GM19238 (cell line): ENCODE measurements at regions not wholly inside any gene's neighbourhood (a gene's known extent, or its start where the extent isn't known, plus 50 kb on each side); places are given as distances from the start of the nearest gene placed in this dataset.

Source experiments
- DNase-seq: peaks from one replicate; pipeline ENCODE4 v3.0.0; 2011; ENCODE audit warnings: low spot score; ENCODE audit not compliant: insufficient read length

- DNase-seq = no peak
Observed at GRCh38 chr11:82384308-82384707, 349.4 kb downstream of the FAM181B start.

- DNase-seq = no peak
Observed at GRCh38 chr11:82373781-82374542, 359.7 kb downstream of the FAM181B start.

GRCh38 chr11:82365351-82365750 lies 368.3 kb downstream of the FAM181B start:
- DNase-seq = no peak

GRCh38 chr11:82356316-82356715 lies 377.3 kb downstream of the FAM181B start:
- no peak for DNase-seq

- DNase-seq = no peak
Observed at GRCh38 chr11:82355313-82355823, 378.3 kb downstream of the FAM181B start.

GRCh38 chr11:82326853-82327252 lies 406.8 kb downstream of the FAM181B start:
- DNase-seq = no peak

GRCh38 chr11:82321206-82321605 lies 412.5 kb downstream of the FAM181B start:
- no peak for DNase-seq

- DNase-seq = no peak
Observed at GRCh38 chr11:82315093-82315492, 418.6 kb downstream of the FAM181B start.

GRCh38 chr11:82308979-82309378 lies 424.7 kb downstream of the FAM181B start:
- DNase-seq = no peak

GRCh38 chr11:82305123-82305522 lies 428.5 kb downstream of the FAM181B start:
- DNase-seq = no peak

GRCh38 chr11:82303671-82304070 lies 430.0 kb downstream of the FAM181B start:
- no peak for DNase-seq

- DNase-seq = no peak
Observed at GRCh38 chr11:82288471-82288870, 445.2 kb downstream of the FAM181B start.

- DNase-seq = no peak
Observed at GRCh38 chr11:82270870-82271269, 462.8 kb downstream of the FAM181B start.

GRCh38 chr11:82268627-82269026 lies 465.0 kb downstream of the FAM181B start:
- DNase-seq = no peak

GRCh38 chr11:82267186-82267585 lies 466.5 kb downstream of the FAM181B start:
- no peak for DNase-seq

- DNase-seq = no peak
Observed at GRCh38 chr11:82261367-82261766, 472.3 kb downstream of the FAM181B start.

GRCh38 chr11:82250047-82250446 lies 483.6 kb downstream of the FAM181B start:
- no peak for DNase-seq

- no peak for DNase-seq
Observed at GRCh38 chr11:82246926-82247325, 486.7 kb downstream of the FAM181B start.

- no peak for DNase-seq
Observed at GRCh38 chr11:82239498-82239897, 494.2 kb downstream of the FAM181B start.

GRCh38 chr11:82234256-82234655 lies 499.4 kb downstream of the FAM181B start:
- DNase-seq = no peak

- DNase-seq = no peak
Observed at GRCh38 chr11:82233201-82233600, 500.5 kb downstream of the FAM181B start.

- no peak for DNase-seq
Observed at GRCh38 chr11:82229341-82229740, 504.3 kb downstream of the FAM181B start.

GRCh38 chr11:82225930-82226329 lies 507.7 kb downstream of the FAM181B start:
- DNase-seq = no peak
